Endothelial cell of umbilical vein (primary cell): ENCODE measurements at regions not wholly inside any gene's neighbourhood (a gene's known extent, or its start where the extent isn't known, plus 50 kb on each side); places are given as distances from the start of the nearest gene placed in this dataset.

Experiments used
- BruUV-seq: library from RNA; stranded (reverse); fragments of 400-500 nt; replicated peaks from 2 replicates; lab custom pipeline; 2021; lab: Mats Ljungman, UMichigan
- CTCF ChIA-PET: fragments of 300-600, 350-600 bp; sonication (Branson Sonifier 250); formaldehyde crosslinking; loops from one replicate; lab custom pipeline; 2021; ENCODE audit warnings: antibody characterized with exemption, inconsistent platforms; lab: Charles Lee
- POLR2A ChIA-PET: fragments of 300-600, 350-600 bp; sonication (Branson Sonifier 250); formaldehyde crosslinking; loops from one replicate; lab custom pipeline; 2021; ENCODE audit warnings: antibody characterized with exemption, inconsistent platforms; lab: Charles Lee
- DNase-seq: peaks from one replicate; pipeline ENCODE4 v3.0.0-alpha.2; 2011; ENCODE audit warnings: low read depth, low spot score
- FAIRE-seq: peaks from 2 replicates; lab custom pipeline; 2011; peaks lifted over from hg19 to GRCh38; lab: Jason Lieb, UNC
- H2AFZ ChIP-seq: 2 replicates; pipeline ENCODE4 v1.6.0; 2012; ENCODE audit warnings: low read depth, low read length, control low read depth, inconsistent platforms
- H3K27ac ChIP-seq: 2 replicates; pipeline ENCODE4 v1.5.1; 2011; ENCODE audit warnings: low read depth, mild to moderate bottlenecking, control low read depth, low read length, moderate library complexity; ENCODE audit not compliant: insufficient read depth
- H3K27me3 ChIP-seq, 2 experiments: 2 replicates each; pipeline versions ENCODE4 v1.6.0 to v1.6.1; 2011; ENCODE audit warnings: low read length in 2 of 2, mixed read lengths in 1 of 2; ENCODE audit not compliant: control insufficient read depth in 2 of 2, insufficient read depth in 2 of 2
- H3K36me3 ChIP-seq, 2 experiments: 2 replicates in 1 of 2; 3 replicates in 1 of 2; pipeline ENCODE4 v1.5.1; 2011; ENCODE audit warnings: low read length in 2 of 2, mild to moderate bottlenecking in 1 of 2, moderate library complexity in 1 of 2; ENCODE audit not compliant: control insufficient read depth in 2 of 2, insufficient read depth in 2 of 2; ENCODE audit errors: extremely low read depth in 1 of 2
- H3K4me1 ChIP-seq: 3 replicates; pipeline ENCODE4 v1.5.1; 2011; ENCODE audit warnings: mild to moderate bottlenecking, low read length; ENCODE audit not compliant: control insufficient read depth, insufficient read depth; ENCODE audit errors: extremely low read depth
- H3K4me2 ChIP-seq: 2 replicates; pipeline ENCODE4 v1.6.1; 2011; ENCODE audit warnings: low read length, control low read depth, mixed read lengths; ENCODE audit not compliant: insufficient read depth
- H3K4me3 ChIP-seq, 3 experiments: fragments of 200-600 bp in 1 of 3; sonication (generic), shearing (Covaris generic) in 1 of 3; replicated peaks in 1 of 3; 2 replicates each; pipeline ENCODE4 v1.5.1; 2011 to 2016; ENCODE audit warnings: control low read depth in 3 of 3, low read length in 3 of 3, mild to moderate bottlenecking in 2 of 3, inconsistent platforms in 1 of 3, low read depth in 1 of 3, moderate library complexity in 1 of 3; ENCODE audit not compliant: insufficient read depth in 1 of 3
- H3K79me2 ChIP-seq: 2 replicates; pipeline ENCODE4 v1.6.0; 2012; ENCODE audit warnings: low read length, inconsistent platforms; ENCODE audit not compliant: control insufficient read depth, insufficient read depth
- H3K9ac ChIP-seq: replicated peaks from 2 replicates; pipeline ENCODE3; 2011; ENCODE audit warnings: low read length, control low read depth; ENCODE audit not compliant: insufficient read depth; ENCODE audit errors: extremely low read depth
- H3K9me1 ChIP-seq: replicated peaks from 3 replicates; pipeline ENCODE4 v1.6.0; 2011; ENCODE audit warnings: mild to moderate bottlenecking, low read length; ENCODE audit not compliant: control insufficient read depth, insufficient read depth; ENCODE audit errors: extremely low read depth
- H3K9me3 ChIP-seq: replicated peaks from 2 replicates; pipeline ENCODE4 v1.5.1; 2012; ENCODE audit warnings: low read length, inconsistent platforms; ENCODE audit not compliant: control insufficient read depth, insufficient read depth
- H4K20me1 ChIP-seq: replicated peaks from 2 replicates; pipeline ENCODE3; 2011; ENCODE audit warnings: mild to moderate bottlenecking, low read length; ENCODE audit not compliant: control insufficient read depth, insufficient read depth; ENCODE audit errors: extremely low read depth
- CTCF ChIP-seq, 2 donors: IDR thresholded peaks; 1 replicate in 1 of 2; 2 replicates in 1 of 2; pipeline ENCODE4 v1.5.1; 2011; ENCODE audit warnings: low read length in 2 of 2, mild to moderate bottlenecking in 2 of 2, moderate library complexity in 2 of 2, control low read depth in 1 of 2, inconsistent platforms in 1 of 2, low read depth in 1 of 2; ENCODE audit not compliant: insufficient read depth in 1 of 2; ENCODE audit errors: extremely low read depth in 1 of 2
- EZH2 ChIP-seq: IDR thresholded peaks from 2 replicates; pipeline ENCODE4 v1.6.1; 2012; ENCODE audit warnings: borderline replicate concordance, low read depth, mild to moderate bottlenecking, moderate library complexity, low read length, inconsistent platforms; ENCODE audit not compliant: severe bottlenecking
- FOS ChIP-seq: IDR thresholded peaks from 2 replicates; pipeline ENCODE4 v1.6.1; 2011; ENCODE audit warnings: mild to moderate bottlenecking, low read length, moderate library complexity, borderline replicate concordance; ENCODE audit not compliant: insufficient read depth
- GATA2 ChIP-seq: IDR thresholded peaks from 2 replicates; pipeline ENCODE4 v1.7.0; 2011; ENCODE audit warnings: low read depth, mild to moderate bottlenecking, moderate library complexity, mixed read lengths, low read length; ENCODE audit not compliant: insufficient read length, insufficient read depth
- JUN ChIP-seq: IDR thresholded peaks from 2 replicates; pipeline ENCODE4 v1.6.1; 2011; ENCODE audit warnings: borderline replicate concordance, low read depth; ENCODE audit not compliant: insufficient read length, insufficient read depth
- MAX ChIP-seq: IDR thresholded peaks from 2 replicates; pipeline ENCODE4 v1.6.1; 2011; ENCODE audit not compliant: insufficient read depth, insufficient read length
- MYC ChIP-seq: IDR thresholded peaks from one replicate; pipeline ENCODE4 v1.6.1; 2011; ENCODE audit warnings: mild to moderate bottlenecking, low read depth, low read length
- POLR2A ChIP-seq: IDR thresholded peaks from 2 replicates; pipeline ENCODE4 v1.6.1; 2012; ENCODE audit warnings: low read depth, mild to moderate bottlenecking, control low read depth, low read length
- POLR2AphosphoS5 ChIP-seq: IDR thresholded peaks from 2 replicates; pipeline ENCODE4 v1.6.1; 2012; ENCODE audit warnings: low read depth, mild to moderate bottlenecking, control low read depth, low read length, moderate library complexity; ENCODE audit not compliant: insufficient read depth
- dilution Hi-C: fragments of 300-500 bp; cut with MboI; formaldehyde crosslinking; loops from one replicate; pipeline ENCODE4 v1.15.0; 2019; ENCODE audit warnings: low sequenced_read_pairs; ENCODE audit not compliant: extremely low pct_ligation_motif_present
- intact Hi-C: fragments of 100-400 bp; cut with micrococcal nuclease; formaldehyde crosslinking; loops from one replicate; pipeline ENCODE4 v1.10.0; 2022

GRCh38 chr21:16912075-16912474 lies 600.8 kb upstream of the CXADR start:
- H2AFZ ChIP-seq: peak overlapping the region; percentile 26
- dilution Hi-C loops (no loop called here), intact Hi-C loops (no loop called here)
- TF ChIP-seq GATA2 (no peak), FOS (no peak), MYC (no peak), CTCF (IDR thresholded peaks at IDR 0.05; ENCODE audit: extremely low read depth in 1 of 2, insufficient read depth in 1 of 2, low read depth in 1 of 2, low read length in 2 of 2) (no peak), MAX (no peak), POLR2AphosphoS5 (no peak), EZH2 (no peak), JUN (no peak), POLR2A (no peak)
- FAIRE-seq: no peak
- H3K9me1 ChIP-seq: no peaks in the 10 kb centered on the region
- H3K79me2 ChIP-seq: no peaks in the 10 kb centered on the region
- no TSS peak for BruUV-seq
- peaks cover 3% of the 10 kb centered on the region for H3K4me1 ChIP-seq
- H3K27ac ChIP-seq: no peak overlapping the region
- POLR2A ChIA-PET: no interaction called here
- peak overlapping the region; percentile 12 for H3K4me2 ChIP-seq
- H4K20me1 ChIP-seq: no peaks in the 10 kb centered on the region
- no peak overlapping the region for H3K9ac ChIP-seq
- H3K9me3 ChIP-seq: no peaks in the 10 kb centered on the region
- H3K4me3 ChIP-seq: no peak overlapping the region
- CTCF ChIA-PET: no interaction called here
- H3K36me3 ChIP-seq: no peaks in the 10 kb centered on the region
- peak; percentile 47 for DNase-seq
- no peaks in the 10 kb centered on the region for H3K27me3 ChIP-seq
